ENCODE measurements at regions not wholly inside any gene's neighbourhood (a gene's known extent, or its start where the extent isn't known, plus 50 kb on each side); places are given as distances from the start of the nearest gene placed in this dataset.

GRCh38 chr4:29908276-29908675 is 811.9 kb upstream of the PCDH7 start:
- no peak overlapping the region for H3K27ac ChIP-seq
- peaks cover 0 to 3% (median 0%) of the 10 kb centered on the region in 4 donors for H3K9me3 ChIP-seq
- no peaks in the 10 kb centered on the region for H3K27me3 ChIP-seq
- DNase-seq, result no peak
- H3K4me3 ChIP-seq, result no peak overlapping the region
- H3K4me1 ChIP-seq, result no peaks in the 10 kb centered on the region
- no peaks in the 10 kb centered on the region for H3K36me3 ChIP-seq
- no peak for TF ChIP-seq CTCF (IDR thresholded peaks at IDR 0.05)
- TF ChIP-seq POLR2A (IDR thresholded peaks at IDR 0.05), result no peak

- Histone ChIP-seq H3K4me3 (no peak overlapping the region), H3K36me3 (no peaks in the 10 kb centered on the region), H3K9me3 (no peaks in the 10 kb centered on the region), H3K27ac (no peak overlapping the region), H3K4me1 (no peaks in the 10 kb centered on the region), H3K27me3 (no peaks in the 10 kb centered on the region)
- no peak for DNase-seq
- no peak for TF ChIP-seq CTCF (IDR thresholded peaks at IDR 0.05)
Measured at GRCh38 chr4:29927895-29928294, 792.3 kb upstream of the PCDH7 start.

GRCh38 chr4:29948451-29948850 is 771.7 kb upstream of the PCDH7 start:
- Histone ChIP-seq H3K4me3 (no peak overlapping the region), H3K27me3 (no peaks in the 10 kb centered on the region), H3K27ac (no peak overlapping the region), H3K36me3 (no peaks in the 10 kb centered on the region), H3K4me1 (no peaks in the 10 kb centered on the region), H3K9me3 (no peaks in the 10 kb centered on the region)
- TF ChIP-seq CTCF (IDR thresholded peaks at IDR 0.05) (no peak), POLR2A (IDR thresholded peaks at IDR 0.05) (no peak)
- no peak for DNase-seq

GRCh38 chr4:29948858-29949257 is 771.3 kb upstream of the PCDH7 start:
- no peaks in the 10 kb centered on the region for H3K36me3 ChIP-seq
- no peak for DNase-seq
- H3K27ac ChIP-seq, result no peak overlapping the region
- H3K9me3 ChIP-seq, result no peaks in the 10 kb centered on the region
- H3K27me3 ChIP-seq, result no peaks in the 10 kb centered on the region
- no peak overlapping the region for H3K4me3 ChIP-seq
- no peak for TF ChIP-seq POLR2A (IDR thresholded peaks at IDR 0.05)
- TF ChIP-seq CTCF (IDR thresholded peaks at IDR 0.05), result no peak
- no peaks in the 10 kb centered on the region for H3K4me1 ChIP-seq

GRCh38 chr4:29966386-29966785 is 753.8 kb upstream of the PCDH7 start:
- Histone ChIP-seq H3K36me3 (no peaks in the 10 kb centered on the region), H3K27me3 (no peaks in the 10 kb centered on the region), H3K4me3 (no peak overlapping the region), H3K27ac (no peak overlapping the region), H3K4me1 (no peaks in the 10 kb centered on the region), H3K9me3 (no peaks in the 10 kb centered on the region)
- TF ChIP-seq CTCF (IDR thresholded peaks at IDR 0.05) (no peak), POLR2A (IDR thresholded peaks at IDR 0.05) (no peak)
- no peak for DNase-seq

- Histone ChIP-seq H3K4me3 (no peak overlapping the region), H3K27me3 (no peaks in the 10 kb centered on the region), H3K27ac (no peak overlapping the region), H3K4me1 (no peaks in the 10 kb centered on the region), H3K36me3 (no peaks in the 10 kb centered on the region), H3K9me3 (no peaks in the 10 kb centered on the region)
- TF ChIP-seq POLR2A (IDR thresholded peaks at IDR 0.05), result no peak
- TF ChIP-seq CTCF (IDR thresholded peaks at IDR 0.05), result no peak
- DNase-seq, result no peak
Measured at GRCh38 chr4:29970626-29971025, 749.5 kb upstream of the PCDH7 start.
